ENCODE measurements at regions not wholly inside any gene's neighbourhood (a gene's known extent, or its start where the extent isn't known, plus 50 kb on each side); places are given as distances from the start of the nearest gene placed in this dataset.

DNA sequence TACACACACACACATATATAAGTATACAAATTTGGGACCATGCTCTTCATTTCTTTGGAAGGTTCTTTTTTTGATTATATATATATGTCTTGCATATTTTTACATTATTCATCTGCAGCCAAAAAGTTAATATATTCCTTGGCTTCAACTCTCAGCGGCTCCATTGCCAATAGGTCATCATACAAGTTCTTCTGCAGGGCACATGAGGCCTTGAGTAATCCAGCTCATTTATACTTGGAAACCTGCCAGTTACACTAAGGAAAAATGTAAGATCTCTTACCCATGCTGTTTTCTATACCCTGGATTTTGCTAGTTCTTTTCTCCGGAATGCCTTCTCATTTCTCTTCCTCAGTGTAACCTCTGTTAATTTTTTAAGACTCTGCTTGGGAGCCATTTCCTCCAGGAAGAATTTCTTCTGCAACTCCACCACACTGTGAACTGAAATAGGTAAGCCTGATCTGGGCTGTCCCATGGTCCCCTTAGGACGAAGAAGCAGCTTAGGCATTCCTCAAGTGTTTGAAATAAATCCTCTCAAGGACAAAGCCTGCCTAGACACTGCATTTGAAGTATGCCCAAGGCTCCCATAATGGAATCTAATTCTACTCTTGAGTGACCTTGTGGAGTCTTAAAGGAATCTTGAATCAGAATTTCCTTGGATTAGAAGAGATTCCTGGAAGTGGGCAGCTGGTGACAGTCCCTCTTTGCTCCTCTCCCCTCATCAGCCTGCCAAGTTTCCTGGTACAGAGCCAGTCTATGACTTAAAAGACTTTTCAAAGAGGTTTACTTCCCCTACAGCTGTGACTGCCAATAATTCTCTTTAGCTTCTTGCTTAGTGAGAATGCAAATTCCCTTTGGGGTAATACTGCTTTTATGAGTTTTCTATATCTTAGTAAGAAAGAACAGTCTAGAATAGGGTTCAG, 182.8 kb downstream of the C11orf87 start:
- WGBS, 3 donors, result 15 to 37% (median 21%) methylated on average over 3 of the region's 3 CpGs
- H3K36me3 ChIP-seq, result no peaks in the 10 kb centered on the region
- intact Hi-C loops (cut with DNase I), result no loop called here
- no peak overlapping the region for H3K27ac ChIP-seq
- TF ChIP-seq CTCF (IDR thresholded peaks at IDR 0.05) (no peak), EP300 (IDR thresholded peaks at IDR 0.05) (no peak), POLR2A (IDR thresholded peaks at IDR 0.05) (no peak)
- DNase-seq, result no peak
- H3K27me3 ChIP-seq, result no peaks in the 10 kb centered on the region
- no peaks in the 10 kb centered on the region for H3K9me3 ChIP-seq
- no peak overlapping the region for H3K4me3 ChIP-seq
- H3K4me1 ChIP-seq (ENCODE audit: insufficient read depth), result no peaks in the 10 kb centered on the region

- Histone ChIP-seq H3K36me3 (no peaks in the 10 kb centered on the region), H3K27me3 (no peaks in the 10 kb centered on the region), H3K9me3 (no peaks in the 10 kb centered on the region), H3K4me1 (ENCODE audit: insufficient read depth) (no peaks in the 10 kb centered on the region), H3K4me3 (no peak overlapping the region), H3K27ac (no peak overlapping the region)
- intact Hi-C loops (cut with DNase I), result no loop called here
- TF ChIP-seq CTCF (IDR thresholded peaks at IDR 0.05) (no peak), EP300 (IDR thresholded peaks at IDR 0.05) (no peak), POLR2A (IDR thresholded peaks at IDR 0.05) (no peak)
- WGBS, 3 donors, result 34 to 47% (median 38%) methylated on average over 1 of the region's 1 CpG
- no peak for DNase-seq
Measured at GRCh38 chr11:109606256-109606655, 184.3 kb downstream of the C11orf87 start.

- 51 to 70% (median 68%) methylated on average over 1 of the region's 1 CpG for WGBS, 3 donors
- intact Hi-C loops (cut with DNase I), result no loop called here
- no peak for TF ChIP-seq CTCF (IDR thresholded peaks at IDR 0.05)
- no peak for TF ChIP-seq POLR2A (IDR thresholded peaks at IDR 0.05)
- no peak for TF ChIP-seq EP300 (IDR thresholded peaks at IDR 0.05)
- Histone ChIP-seq H3K36me3 (no peaks in the 10 kb centered on the region), H3K4me1 (ENCODE audit: insufficient read depth) (no peaks in the 10 kb centered on the region), H3K4me3 (no peak overlapping the region), H3K9me3 (no peaks in the 10 kb centered on the region), H3K27ac (no peak overlapping the region), H3K27me3 (no peaks in the 10 kb centered on the region)
- no peak for DNase-seq
Measured at GRCh38 chr11:109609454-109610185, 187.6 kb downstream of the C11orf87 start.

- Histone ChIP-seq H3K27me3 (no peaks in the 10 kb centered on the region), H3K4me3 (no peak overlapping the region), H3K27ac (no peak overlapping the region), H3K4me1 (ENCODE audit: insufficient read depth) (no peaks in the 10 kb centered on the region), H3K36me3 (no peaks in the 10 kb centered on the region), H3K9me3 (no peaks in the 10 kb centered on the region)
- intact Hi-C loops (cut with DNase I), result no loop called here
- WGBS, 3 donors, result 76 to 80% (median 80%) methylated on average over 3 of the region's 3 CpGs
- no peak for DNase-seq
- TF ChIP-seq CTCF (IDR thresholded peaks at IDR 0.05), result no peak
- TF ChIP-seq EP300 (IDR thresholded peaks at IDR 0.05), result no peak
- no peak for TF ChIP-seq POLR2A (IDR thresholded peaks at IDR 0.05)
Measured at GRCh38 chr11:109612496-109612895, 190.5 kb downstream of the C11orf87 start.

Data from ovary (tissue), 7 donors.